Mammary epithelial cell (primary cell): ENCODE measurements at regions not wholly inside any gene's neighbourhood (a gene's known extent, or its start where the extent isn't known, plus 50 kb on each side); places are given as distances from the start of the nearest gene placed in this dataset.

Experiments used
- CTCF ChIP-seq, 2 donors: IDR thresholded peaks in 1 of 2; conservative IDR thresholded peaks in 1 of 2; 2 replicates each; pipeline ENCODE4 v1.5.1; 2011 to 2012; ENCODE audit warnings: inconsistent platforms in 2 of 2, low read length in 2 of 2, mild to moderate bottlenecking in 2 of 2, control low read depth in 1 of 2, low read depth in 1 of 2; ENCODE audit not compliant: insufficient read depth in 1 of 2; ENCODE audit errors: extremely low read depth in 1 of 2
- EZH2 ChIP-seq: IDR thresholded peaks from 2 replicates; pipeline ENCODE4 v1.6.1; 2012; ENCODE audit warnings: low read length, inconsistent platforms, borderline replicate concordance

- no peak for TF ChIP-seq CTCF (conservative IDR thresholded peaks at IDR 0.05 in 1 of 2, IDR thresholded peaks at IDR 0.05 in 1 of 2; ENCODE audit: extremely low read depth in 1 of 2, insufficient read depth in 1 of 2, low read depth in 1 of 2, low read length in 2 of 2)
- no peak for TF ChIP-seq EZH2
Measured at GRCh38 chr14:104388541-104389325, 190.8 kb upstream of the C14orf180 start.
